OCI-M1 (cell line): ENCODE measurements at regions not wholly inside any gene's neighbourhood (a gene's known extent, or its start where the extent isn't known, plus 50 kb on each side); places are given as distances from the start of the nearest gene placed in this dataset.

Experiments used
- DNase-seq: peaks from one replicate; lab custom pipeline; 2025; lab: John Stamatoyannopoulos, UW

- DNase-seq: no peak
Measured at GRCh38 chr18:11268153-11268552, 118.8 kb upstream of the PIEZO2 start.

- peak; percentile 13 for DNase-seq
Measured at GRCh38 chr18:11266781-11267480, 117.6 kb upstream of the PIEZO2 start.

GRCh38 chr18:11261486-11261885 is 112.1 kb upstream of the PIEZO2 start:
- DNase-seq: no peak

- no peak for DNase-seq
Measured at GRCh38 chr18:11260961-11261461, 111.6 kb upstream of the PIEZO2 start.

- peak; percentile 29 for DNase-seq
Measured at GRCh38 chr18:11259469-11260150, 110.2 kb upstream of the PIEZO2 start.

GRCh38 chr18:11258039-11258610 is 108.8 kb upstream of the PIEZO2 start:
- no peak for DNase-seq

- DNase-seq: no peak
Measured at GRCh38 chr18:11256251-11256650, 106.9 kb upstream of the PIEZO2 start.

GRCh38 chr18:11251891-11252270 is 102.5 kb upstream of the PIEZO2 start:
- DNase-seq: peak; percentile 67

GRCh38 chr18:11251229-11251890 is 102.0 kb upstream of the PIEZO2 start:
- peak; percentile 67 for DNase-seq

- DNase-seq: no peak
Measured at GRCh38 chr18:11249391-11249790, 100.0 kb upstream of the PIEZO2 start.

- no peak for DNase-seq
Measured at GRCh38 chr18:11247381-11247970, 98.1 kb upstream of the PIEZO2 start.

- DNase-seq: no peak
Measured at GRCh38 chr18:11246495-11247300, 97.3 kb upstream of the PIEZO2 start.

GRCh38 chr18:11245879-11246278 is 96.5 kb upstream of the PIEZO2 start:
- no peak for DNase-seq

- DNase-seq: no peak
Measured at GRCh38 chr18:11237484-11237883, 88.1 kb upstream of the PIEZO2 start.

GRCh38 chr18:11237066-11237465 is 87.7 kb upstream of the PIEZO2 start:
- DNase-seq: no peak

- DNase-seq: no peak
Measured at GRCh38 chr18:11224153-11224552, 74.8 kb upstream of the PIEZO2 start.

- DNase-seq: no peak
Measured at GRCh38 chr18:11219571-11219970, 70.2 kb upstream of the PIEZO2 start.

GRCh38 chr18:11215216-11215615 is 65.8 kb upstream of the PIEZO2 start:
- DNase-seq: peak; percentile 13

GRCh38 chr18:11204020-11204419 is 54.7 kb upstream of the PIEZO2 start:
- DNase-seq: no peak

GRCh38 chr18:11199477-11199876 is 50.1 kb upstream of the PIEZO2 start:
- DNase-seq: no peak
